ENCODE measurements at regions not wholly inside any gene's neighbourhood (a gene's known extent, or its start where the extent isn't known, plus 50 kb on each side); places are given as distances from the start of the nearest gene placed in this dataset.

DNA sequence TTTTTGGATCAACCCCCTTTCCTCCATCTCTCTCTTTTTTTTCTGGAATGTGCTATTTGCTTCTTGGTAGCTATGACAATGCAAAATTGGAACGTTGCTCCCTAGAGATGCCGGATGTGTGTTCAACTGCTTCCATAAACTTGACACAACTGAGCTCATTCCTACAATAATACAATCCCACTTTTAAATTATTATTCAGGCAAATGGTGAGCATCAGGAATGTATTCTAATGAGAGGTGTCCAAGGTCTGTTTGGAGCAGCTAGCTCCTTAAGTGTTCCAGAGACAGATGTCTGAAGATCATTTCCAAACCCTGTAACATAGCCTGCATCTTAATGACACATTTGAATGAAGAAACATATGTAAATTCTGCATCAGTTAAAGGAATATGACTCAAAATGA lies 518.4 kb downstream of the TAF11L14 start:
- 83 to 84% methylated on average over 2 of the region's 2 CpGs for WGBS, 2 donors
- ATAC-seq (ENCODE audit: low FRiP score in 2 of 2) (no peak), DNase-seq (no peak)
- Histone ChIP-seq H3K4me3 (no peak overlapping the region), H3K9me3 (no peaks in the 10 kb centered on the region), H3K36me3 (no peaks in the 10 kb centered on the region), H3K27ac (no peak overlapping the region), H3K27me3 (no peaks in the 10 kb centered on the region), H3K4me1 (no peaks in the 10 kb centered on the region)
- no peak for TF ChIP-seq POLR2AphosphoS5 (IDR thresholded peaks at IDR 0.05)
- no peak for TF ChIP-seq POLR2A (IDR thresholded peaks at IDR 0.05)
- TF ChIP-seq, protein P1, sequence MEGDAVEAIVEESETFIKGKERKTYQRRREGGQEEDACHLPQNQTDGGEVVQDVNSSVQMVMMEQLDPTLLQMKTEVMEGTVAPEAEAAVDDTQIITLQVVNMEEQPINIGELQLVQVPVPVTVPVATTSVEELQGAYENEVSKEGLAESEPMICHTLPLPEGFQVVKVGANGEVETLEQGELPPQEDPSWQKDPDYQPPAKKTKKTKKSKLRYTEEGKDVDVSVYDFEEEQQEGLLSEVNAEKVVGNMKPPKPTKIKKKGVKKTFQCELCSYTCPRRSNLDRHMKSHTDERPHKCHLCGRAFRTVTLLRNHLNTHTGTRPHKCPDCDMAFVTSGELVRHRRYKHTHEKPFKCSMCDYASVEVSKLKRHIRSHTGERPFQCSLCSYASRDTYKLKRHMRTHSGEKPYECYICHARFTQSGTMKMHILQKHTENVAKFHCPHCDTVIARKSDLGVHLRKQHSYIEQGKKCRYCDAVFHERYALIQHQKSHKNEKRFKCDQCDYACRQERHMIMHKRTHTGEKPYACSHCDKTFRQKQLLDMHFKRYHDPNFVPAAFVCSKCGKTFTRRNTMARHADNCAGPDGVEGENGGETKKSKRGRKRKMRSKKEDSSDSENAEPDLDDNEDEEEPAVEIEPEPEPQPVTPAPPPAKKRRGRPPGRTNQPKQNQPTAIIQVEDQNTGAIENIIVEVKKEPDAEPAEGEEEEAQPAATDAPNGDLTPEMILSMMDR (IDR thresholded peaks at IDR 0.05): no peak
- TF ChIP-seq EP300 (IDR thresholded peaks at IDR 0.05): no peak

DNA sequence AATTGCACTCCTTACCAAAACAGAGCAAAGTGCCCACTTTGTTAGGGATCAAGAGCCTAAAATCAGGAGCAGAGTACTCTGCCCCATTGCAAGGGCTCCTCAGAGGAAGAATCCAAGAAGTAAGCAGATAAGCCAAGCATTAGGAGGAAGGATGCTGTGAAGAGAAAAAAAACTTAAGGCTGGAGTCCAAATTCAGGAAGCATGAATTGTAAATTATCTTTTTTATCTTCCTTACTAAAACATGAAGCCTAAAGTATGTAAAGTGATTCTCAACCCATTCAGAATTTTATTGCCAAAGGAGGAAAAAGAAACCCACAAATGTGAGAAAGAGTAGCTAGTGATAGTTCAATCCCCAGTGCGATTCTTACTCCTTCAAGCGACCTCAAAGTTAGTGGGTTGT lies 523.9 kb downstream of the TAF11L14 start:
- Histone ChIP-seq H3K9me3 (peaks cover 0 to 3% (median 0%) of the 10 kb centered on the region in 4 donors), H3K27ac (no peak overlapping the region), H3K27me3 (no peaks in the 10 kb centered on the region), H3K4me1 (no peaks in the 10 kb centered on the region), H3K36me3 (no peaks in the 10 kb centered on the region), H3K4me3 (no peak overlapping the region)
- TF ChIP-seq, protein P1 (IDR thresholded peaks at IDR 0.05): no peak
- TF ChIP-seq EP300 (IDR thresholded peaks at IDR 0.05) (no peak), POLR2AphosphoS5 (IDR thresholded peaks at IDR 0.05) (no peak), POLR2A (IDR thresholded peaks at IDR 0.05) (no peak)
- no peak for ATAC-seq (ENCODE audit: low FRiP score in 2 of 2)
- no peak for DNase-seq
- 91 to 92% methylated on average over 2 of the region's 2 CpGs for WGBS, 2 donors

DNA sequence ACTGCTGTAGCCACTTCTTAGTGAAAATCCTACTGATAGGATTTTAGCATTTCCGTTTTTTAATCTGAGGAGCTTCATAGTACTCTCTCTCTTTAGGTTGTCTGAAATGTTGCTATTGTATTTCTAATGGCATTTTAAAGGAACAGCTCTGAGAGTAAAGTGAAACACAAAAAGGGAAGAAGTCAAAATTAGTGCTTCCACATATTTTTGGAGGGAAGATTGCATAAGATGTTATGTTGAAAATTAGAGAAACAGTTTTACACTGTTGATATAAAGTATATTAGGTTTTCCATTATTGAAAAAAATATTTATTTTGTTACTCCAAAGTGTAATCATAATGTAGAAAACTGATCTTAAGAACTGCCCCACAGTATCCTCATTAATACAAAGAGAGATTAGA lies 525.1 kb downstream of the TAF11L14 start:
- Histone ChIP-seq H3K27me3 (no peaks in the 10 kb centered on the region), H3K4me1 (no peaks in the 10 kb centered on the region), H3K4me3 (no peak overlapping the region), H3K9me3 (peaks cover 0 to 3% (median 0%) of the 10 kb centered on the region in 4 donors), H3K36me3 (no peaks in the 10 kb centered on the region), H3K27ac (no peak overlapping the region)
- no peak for DNase-seq
- TF ChIP-seq, protein P1 (IDR thresholded peaks at IDR 0.05): no peak
- TF ChIP-seq POLR2AphosphoS5 (IDR thresholded peaks at IDR 0.05) (no peak), POLR2A (IDR thresholded peaks at IDR 0.05) (no peak), EP300 (IDR thresholded peaks at IDR 0.05) (no peak)
- 25 to 48% methylated on average over 1 of the region's 1 CpG for WGBS, 2 donors
- no peak for ATAC-seq (ENCODE audit: low FRiP score in 2 of 2)

DNA sequence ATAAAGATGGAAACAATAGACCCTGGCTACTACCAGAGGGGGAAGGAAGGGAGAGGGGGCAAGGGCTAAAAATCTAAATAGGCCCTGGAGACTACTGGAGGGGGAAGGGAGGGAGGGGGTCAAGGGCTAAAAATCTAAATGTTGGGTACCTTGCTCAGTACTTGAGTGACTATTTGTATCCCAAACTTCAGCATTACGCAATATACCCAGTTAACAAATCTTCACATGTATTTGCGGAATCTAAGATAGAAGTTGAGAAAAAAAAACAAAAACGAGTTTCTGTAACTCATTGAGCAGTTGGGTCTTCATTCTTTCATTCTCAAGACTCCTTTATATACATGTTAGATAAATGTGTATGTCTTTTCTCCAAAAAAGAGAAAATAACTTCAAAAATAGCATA lies 537.4 kb downstream of the TAF11L14 start:
- no peaks in the 10 kb centered on the region for H3K36me3 ChIP-seq
- H3K27me3 ChIP-seq: no peaks in the 10 kb centered on the region
- TF ChIP-seq, protein P1 (IDR thresholded peaks at IDR 0.05): no peak
- TF ChIP-seq EP300 (IDR thresholded peaks at IDR 0.05) (no peak), POLR2AphosphoS5 (IDR thresholded peaks at IDR 0.05) (no peak), POLR2A (IDR thresholded peaks at IDR 0.05) (no peak)
- WGBS, 2 donors: 70 to 75% methylated on average over 3 of the region's 3 CpGs
- H3K4me3 ChIP-seq: no peak overlapping the region
- H3K4me1 ChIP-seq: no peaks in the 10 kb centered on the region
- ATAC-seq (ENCODE audit: low FRiP score in 2 of 2): no peak
- no peak overlapping the region for H3K27ac ChIP-seq
- H3K9me3 ChIP-seq: no peaks in the 10 kb centered on the region
- DNase-seq: no peak

DNA sequence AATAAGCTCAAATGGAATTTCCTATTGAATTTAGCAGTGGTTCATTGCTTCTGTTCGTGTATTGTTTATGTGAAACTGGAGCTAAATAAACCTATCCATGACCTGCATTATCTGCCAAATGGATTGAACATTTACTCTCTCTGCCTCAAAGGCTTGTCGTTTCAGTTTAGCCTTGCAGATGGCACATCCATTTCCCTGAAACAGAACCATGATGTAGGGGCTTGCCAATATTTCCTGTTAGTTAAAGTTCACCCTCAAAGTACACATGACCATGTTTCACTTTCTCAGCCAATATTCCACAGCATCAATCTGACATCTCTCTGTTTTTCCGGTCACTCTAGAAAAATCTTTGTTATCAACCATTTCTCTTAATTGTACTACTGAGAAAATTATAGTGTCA lies 545.3 kb downstream of the TAF11L14 start:
- H3K9me3 ChIP-seq: no peaks in the 10 kb centered on the region
- no peaks in the 10 kb centered on the region for H3K36me3 ChIP-seq
- no peak overlapping the region for H3K4me3 ChIP-seq
- H3K27me3 ChIP-seq: no peaks in the 10 kb centered on the region
- H3K4me1 ChIP-seq: no peaks in the 10 kb centered on the region
- H3K27ac ChIP-seq: no peak overlapping the region
- DNase-seq (no peak), ATAC-seq (ENCODE audit: low FRiP score in 2 of 2) (no peak)
- 70% methylated on average over 3 of the region's 3 CpGs for WGBS, 2 donors
- no peak for TF ChIP-seq EP300 (IDR thresholded peaks at IDR 0.05)
- no peak for TF ChIP-seq POLR2AphosphoS5 (IDR thresholded peaks at IDR 0.05)
- TF ChIP-seq POLR2A (IDR thresholded peaks at IDR 0.05): no peak
- TF ChIP-seq, protein P1 (IDR thresholded peaks at IDR 0.05): no peak
